ENCODE measurements at regions not wholly inside any gene's neighbourhood (a gene's known extent, or its start where the extent isn't known, plus 50 kb on each side); places are given as distances from the start of the nearest gene placed in this dataset.

DNA sequence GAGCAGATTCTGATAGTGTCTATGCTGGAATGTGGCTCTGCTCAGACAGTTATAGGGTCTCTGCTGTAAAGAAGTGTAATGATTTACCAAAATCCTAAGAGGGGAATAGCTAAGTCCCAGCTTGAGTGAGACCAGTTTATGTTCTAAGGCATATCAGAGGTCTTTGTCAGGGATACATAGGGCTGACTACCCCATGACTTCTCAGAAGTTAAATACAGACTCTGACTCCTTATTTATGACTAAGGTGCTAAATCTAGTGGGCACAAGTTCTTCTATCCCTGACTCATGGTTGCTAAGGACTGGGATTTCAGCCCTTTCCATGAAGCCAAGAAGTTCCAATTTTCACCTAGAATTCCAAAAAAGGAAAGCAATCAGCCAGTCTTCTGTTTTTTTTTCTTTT, 192.6 kb upstream of the POU1F1 start (continued):
- TF ChIP-seq, protein P1, sequence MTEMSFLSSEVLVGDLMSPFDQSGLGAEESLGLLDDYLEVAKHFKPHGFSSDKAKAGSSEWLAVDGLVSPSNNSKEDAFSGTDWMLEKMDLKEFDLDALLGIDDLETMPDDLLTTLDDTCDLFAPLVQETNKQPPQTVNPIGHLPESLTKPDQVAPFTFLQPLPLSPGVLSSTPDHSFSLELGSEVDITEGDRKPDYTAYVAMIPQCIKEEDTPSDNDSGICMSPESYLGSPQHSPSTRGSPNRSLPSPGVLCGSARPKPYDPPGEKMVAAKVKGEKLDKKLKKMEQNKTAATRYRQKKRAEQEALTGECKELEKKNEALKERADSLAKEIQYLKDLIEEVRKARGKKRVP (CRISPR knock-in tag; IDR thresholded peaks at IDR 0.05) = no peak
- TF ChIP-seq ARID2 (IDR thresholded peaks at IDR 0.05) (no peak), ATF1 (CRISPR knock-in tag; IDR thresholded peaks at IDR 0.05) (no peak), ATF1 (tag; IDR thresholded peaks at IDR 0.05) (no peak), TAF15 (IDR thresholded peaks at IDR 0.05; ENCODE audit: low read depth, low read length) (no peak), ZNF324 (CRISPR knock-in tag; IDR thresholded peaks at IDR 0.05) (no peak), MAFF (IDR thresholded peaks at IDR 0.05; ENCODE audit: low read length) (no peak), NR2C2 (CRISPR knock-in tag; IDR thresholded peaks at IDR 0.05) (no peak), NR2C2 (tag; IDR thresholded peaks at IDR 0.05) (no peak), CBX8 (IDR thresholded peaks at IDR 0.05; ENCODE audit: borderline replicate concordance, extremely low read depth, low read depth, low read length, poor library complexity, severe bottlenecking) (no peak), POLR2H (tag; IDR thresholded peaks at IDR 0.05; ENCODE audit: low read depth) (no peak)
- TF ChIP-seq, protein P2, sequence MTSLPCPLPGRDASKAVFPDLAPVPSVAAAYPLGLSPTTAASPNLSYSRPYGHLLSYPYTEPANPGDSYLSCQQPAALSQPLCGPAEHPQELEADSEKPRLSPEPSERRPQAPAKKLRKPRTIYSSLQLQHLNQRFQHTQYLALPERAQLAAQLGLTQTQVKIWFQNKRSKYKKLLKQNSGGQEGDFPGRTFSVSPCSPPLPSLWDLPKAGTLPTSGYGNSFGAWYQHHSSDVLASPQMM (CRISPR knock-in tag; IDR thresholded peaks at IDR 0.05) = no peak
- TF ChIP-seq, protein P3, sequence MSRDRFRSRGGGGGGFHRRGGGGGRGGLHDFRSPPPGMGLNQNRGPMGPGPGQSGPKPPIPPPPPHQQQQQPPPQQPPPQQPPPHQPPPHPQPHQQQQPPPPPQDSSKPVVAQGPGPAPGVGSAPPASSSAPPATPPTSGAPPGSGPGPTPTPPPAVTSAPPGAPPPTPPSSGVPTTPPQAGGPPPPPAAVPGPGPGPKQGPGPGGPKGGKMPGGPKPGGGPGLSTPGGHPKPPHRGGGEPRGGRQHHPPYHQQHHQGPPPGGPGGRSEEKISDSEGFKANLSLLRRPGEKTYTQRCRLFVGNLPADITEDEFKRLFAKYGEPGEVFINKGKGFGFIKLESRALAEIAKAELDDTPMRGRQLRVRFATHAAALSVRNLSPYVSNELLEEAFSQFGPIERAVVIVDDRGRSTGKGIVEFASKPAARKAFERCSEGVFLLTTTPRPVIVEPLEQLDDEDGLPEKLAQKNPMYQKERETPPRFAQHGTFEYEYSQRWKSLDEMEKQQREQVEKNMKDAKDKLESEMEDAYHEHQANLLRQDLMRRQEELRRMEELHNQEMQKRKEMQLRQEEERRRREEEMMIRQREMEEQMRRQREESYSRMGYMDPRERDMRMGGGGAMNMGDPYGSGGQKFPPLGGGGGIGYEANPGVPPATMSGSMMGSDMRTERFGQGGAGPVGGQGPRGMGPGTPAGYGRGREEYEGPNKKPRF (IDR thresholded peaks at IDR 0.05; ENCODE audit: low read depth, low read length) = no peak
